ENCODE measurements at regions not wholly inside any gene's neighbourhood (a gene's known extent, or its start where the extent isn't known, plus 50 kb on each side); places are given as distances from the start of the nearest gene placed in this dataset.

GRCh38 chr14:101248840-101249675 is 312.2 kb upstream of the DIO3 start:
- Histone ChIP-seq H3K27me3 (replicated peaks; ENCODE audit: control insufficient read depth, insufficient read depth, low read length) (no peaks in the 10 kb centered on the region), H3K36me3 (ENCODE audit: control insufficient read depth, insufficient read depth, low read length) (no peaks in the 10 kb centered on the region), H3K4me3 (replicated peaks; ENCODE audit: low read depth, low read length) (no peak overlapping the region)
- no peak for TF ChIP-seq CTCF (IDR thresholded peaks at IDR 0.05; ENCODE audit: insufficient read depth, low read length, poor library complexity, severe bottlenecking)
- no peak for DNase-seq (ENCODE audit: extremely low read depth, insufficient read length)

- Histone ChIP-seq H3K4me3 (replicated peaks; ENCODE audit: low read depth, low read length) (no peak overlapping the region), H3K36me3 (ENCODE audit: control insufficient read depth, insufficient read depth, low read length) (no peaks in the 10 kb centered on the region), H3K27me3 (replicated peaks; ENCODE audit: control insufficient read depth, insufficient read depth, low read length) (no peaks in the 10 kb centered on the region)
- TF ChIP-seq CTCF (IDR thresholded peaks at IDR 0.05; ENCODE audit: insufficient read depth, low read length, poor library complexity, severe bottlenecking), result no peak
- DNase-seq (ENCODE audit: extremely low read depth, insufficient read length), result no peak
Measured at GRCh38 chr14:101249676-101250036, 311.6 kb upstream of the DIO3 start.

GRCh38 chr14:101250336-101250947 is 310.9 kb upstream of the DIO3 start:
- no peak for TF ChIP-seq CTCF (IDR thresholded peaks at IDR 0.05; ENCODE audit: insufficient read depth, low read length, poor library complexity, severe bottlenecking)

GRCh38 chr14:101250948-101251811 is 310.1 kb upstream of the DIO3 start:
- no peak for DNase-seq (ENCODE audit: extremely low read depth, insufficient read length)
- Histone ChIP-seq H3K4me3 (replicated peaks; ENCODE audit: low read depth, low read length) (no peak overlapping the region), H3K27me3 (replicated peaks; ENCODE audit: control insufficient read depth, insufficient read depth, low read length) (no peaks in the 10 kb centered on the region), H3K36me3 (ENCODE audit: control insufficient read depth, insufficient read depth, low read length) (no peaks in the 10 kb centered on the region)
- TF ChIP-seq CTCF (IDR thresholded peaks at IDR 0.05; ENCODE audit: insufficient read depth, low read length, poor library complexity, severe bottlenecking), result no peak

More at GRCh38 chr14:101250336-101250947, 310.9 kb upstream of the DIO3 start:
- no peak for DNase-seq (ENCODE audit: extremely low read depth, insufficient read length)
- Histone ChIP-seq H3K36me3 (ENCODE audit: control insufficient read depth, insufficient read depth, low read length) (no peaks in the 10 kb centered on the region), H3K4me3 (replicated peaks; ENCODE audit: low read depth, low read length) (no peak overlapping the region), H3K27me3 (replicated peaks; ENCODE audit: control insufficient read depth, insufficient read depth, low read length) (no peaks in the 10 kb centered on the region)

GRCh38 chr14:101251812-101252442 is 309.4 kb upstream of the DIO3 start:
- no peak for TF ChIP-seq CTCF (IDR thresholded peaks at IDR 0.05; ENCODE audit: insufficient read depth, low read length, poor library complexity, severe bottlenecking)
- Histone ChIP-seq H3K27me3 (replicated peaks; ENCODE audit: control insufficient read depth, insufficient read depth, low read length) (no peaks in the 10 kb centered on the region), H3K36me3 (ENCODE audit: control insufficient read depth, insufficient read depth, low read length) (no peaks in the 10 kb centered on the region), H3K4me3 (replicated peaks; ENCODE audit: low read depth, low read length) (no peak overlapping the region)
- no peak for DNase-seq (ENCODE audit: extremely low read depth, insufficient read length)
